GM19372 (cell line): ENCODE measurements at regions not wholly inside any gene's neighbourhood (a gene's known extent, or its start where the extent isn't known, plus 50 kb on each side); places are given as distances from the start of the nearest gene placed in this dataset.
"Not testable (repeated sequence)": the region's sequence is repeated elsewhere in the genome, so short reads cannot be mapped to it uniquely, and the experiment has no call there.

Source experiments
- ATAC-seq: cut with Tn5 transposase; IDR thresholded peaks from one replicate; pipeline ENCODE4 v1.9.1; 2021; ENCODE audit warnings: mild to moderate bottlenecking, low read depth, moderate library complexity; ENCODE audit not compliant: unreplicated experiment

DNA sequence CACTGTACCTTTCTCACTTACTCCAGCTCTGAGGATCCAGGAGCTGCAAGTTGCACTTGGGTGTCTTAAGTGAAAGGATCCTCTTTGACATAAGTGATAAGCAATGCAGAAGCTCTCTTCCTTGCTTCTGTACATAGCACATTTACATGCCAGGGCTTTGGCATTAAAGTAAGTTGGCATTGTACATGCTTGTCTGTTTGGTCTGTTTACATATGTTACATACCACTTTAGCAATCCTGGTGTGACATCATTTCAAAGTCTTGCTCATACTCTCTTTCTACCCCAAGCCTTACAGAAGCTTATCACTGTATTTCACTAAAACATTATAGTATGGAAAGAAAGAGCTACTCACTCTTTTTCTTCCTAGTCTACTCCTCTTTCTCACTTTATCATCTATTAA is 2548.3 kb downstream of the ARAP2 start:
- ATAC-seq, result no peak

DNA sequence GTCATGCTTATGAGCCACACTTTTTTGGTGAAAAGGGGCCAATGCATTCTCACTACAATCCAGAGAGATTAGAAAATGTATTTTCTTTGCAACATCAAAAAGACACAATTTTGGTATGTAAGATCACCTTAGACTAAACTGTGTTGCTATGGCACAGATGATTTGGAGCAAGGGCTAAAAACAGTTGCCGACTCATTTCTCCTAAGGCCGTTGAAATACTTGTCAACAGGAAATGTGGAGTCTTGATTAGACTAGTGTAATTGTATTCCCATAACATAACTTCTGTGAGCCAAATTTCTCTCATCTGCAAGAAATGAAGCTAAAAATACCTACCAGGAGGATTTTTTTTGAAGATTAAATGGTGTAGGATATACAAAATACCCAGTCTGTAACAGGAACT is 2547.7 kb downstream of the ARAP2 start:
- ATAC-seq, result no peak

DNA sequence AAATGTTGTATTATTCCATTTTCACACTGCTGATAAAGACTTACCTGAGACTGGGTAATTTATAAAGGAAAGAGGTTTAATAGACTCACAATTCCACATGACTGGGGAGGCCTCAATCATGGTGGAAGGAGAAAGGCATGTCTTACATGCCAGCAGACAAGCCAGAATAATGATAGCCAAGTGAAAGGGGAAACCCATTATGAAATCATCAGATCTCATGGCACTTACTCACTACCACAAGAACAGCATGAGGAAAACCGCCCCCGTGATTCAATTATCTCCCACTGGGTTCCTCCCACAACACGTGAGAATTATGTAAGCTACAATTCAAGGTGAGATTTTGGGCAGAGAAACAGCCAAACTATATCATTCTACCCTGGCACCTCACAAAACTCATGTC is 2535.1 kb downstream of the ARAP2 start:
- ATAC-seq, result no peak

DNA sequence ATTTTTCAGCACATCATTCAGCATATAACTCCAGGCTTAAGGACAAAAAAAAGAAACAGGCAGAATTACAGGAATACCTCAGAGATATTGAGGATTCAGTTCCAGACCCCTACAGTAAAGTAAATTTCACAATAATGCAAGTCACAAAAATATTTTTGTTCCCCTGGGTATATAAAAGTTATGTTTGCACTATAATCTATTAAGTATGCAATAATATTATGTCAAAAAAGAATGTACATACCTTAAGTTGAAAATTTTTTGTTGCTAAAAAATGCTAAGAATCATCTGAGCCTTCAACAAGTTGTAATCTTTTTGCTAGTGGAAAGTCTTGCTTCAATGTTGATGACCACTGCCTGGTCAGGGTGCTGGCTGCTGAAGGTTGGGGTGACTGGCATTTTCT is 2532.5 kb downstream of the ARAP2 start:
- ATAC-seq, result no peak

DNA sequence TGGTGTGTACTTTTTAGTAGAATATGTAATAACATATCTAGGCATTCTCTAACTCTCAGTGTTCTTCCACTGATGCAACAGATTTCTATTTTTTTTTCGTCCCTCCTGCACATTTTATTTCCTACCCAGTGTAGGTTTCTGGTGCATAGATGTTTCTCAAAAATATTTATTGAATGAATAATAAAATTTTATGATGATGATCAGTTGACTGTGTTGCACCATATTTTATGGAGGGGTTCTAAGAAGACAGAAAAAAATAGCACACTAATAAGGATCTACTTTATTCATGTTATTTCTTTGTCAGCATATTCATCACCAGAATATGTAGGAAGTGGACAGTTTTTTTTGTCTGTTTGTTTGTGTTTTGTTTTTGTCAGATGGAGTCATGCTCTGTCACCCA is 2529.3 kb downstream of the ARAP2 start:
- ATAC-seq, result no peak

DNA sequence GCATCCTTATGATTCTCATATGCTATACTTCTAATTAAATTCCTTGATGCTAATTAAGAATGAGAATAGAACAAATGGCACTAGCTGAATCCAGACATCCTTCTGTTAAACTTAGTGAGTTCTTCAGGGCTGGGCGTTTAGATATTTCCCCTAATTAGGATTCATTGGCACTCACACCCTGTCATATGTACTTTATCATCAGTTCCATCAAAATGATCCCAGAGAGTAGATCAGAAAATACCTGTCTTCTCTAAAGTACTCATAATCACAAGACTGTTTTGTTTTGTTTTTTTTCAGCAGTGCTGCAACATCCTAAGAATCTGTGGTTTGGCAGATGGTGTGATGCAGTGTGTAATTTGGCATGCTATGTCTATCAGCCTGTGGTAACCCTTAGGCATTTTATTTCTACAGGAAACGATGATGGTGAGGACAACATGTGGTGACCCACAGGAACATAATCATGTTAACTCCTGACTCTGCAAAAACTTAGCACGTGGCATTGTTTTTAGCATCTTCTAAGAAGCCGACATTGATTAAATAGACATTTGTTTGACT is 2528.4 kb downstream of the ARAP2 start:
- ATAC-seq, result no peak

DNA sequence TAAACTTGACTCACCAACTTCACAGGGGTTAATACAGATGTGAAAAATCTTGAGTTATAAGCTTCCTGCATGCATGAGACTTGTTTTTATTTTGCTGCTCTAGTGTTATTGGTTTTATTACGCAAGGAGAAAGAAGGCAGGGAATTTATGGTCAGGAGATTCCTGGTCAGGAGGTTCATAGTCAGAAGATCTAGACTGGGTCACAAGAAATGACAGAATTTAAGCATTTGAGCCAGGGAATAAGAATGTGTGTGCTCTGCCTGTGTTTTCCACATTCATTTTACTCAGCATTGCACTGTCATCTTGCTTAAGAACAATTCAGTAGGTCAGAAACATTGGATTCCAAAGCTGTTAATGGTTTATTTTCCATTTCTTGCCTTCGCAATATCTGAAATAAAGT is 2522.1 kb downstream of the ARAP2 start:
- ATAC-seq, result no peak

DNA sequence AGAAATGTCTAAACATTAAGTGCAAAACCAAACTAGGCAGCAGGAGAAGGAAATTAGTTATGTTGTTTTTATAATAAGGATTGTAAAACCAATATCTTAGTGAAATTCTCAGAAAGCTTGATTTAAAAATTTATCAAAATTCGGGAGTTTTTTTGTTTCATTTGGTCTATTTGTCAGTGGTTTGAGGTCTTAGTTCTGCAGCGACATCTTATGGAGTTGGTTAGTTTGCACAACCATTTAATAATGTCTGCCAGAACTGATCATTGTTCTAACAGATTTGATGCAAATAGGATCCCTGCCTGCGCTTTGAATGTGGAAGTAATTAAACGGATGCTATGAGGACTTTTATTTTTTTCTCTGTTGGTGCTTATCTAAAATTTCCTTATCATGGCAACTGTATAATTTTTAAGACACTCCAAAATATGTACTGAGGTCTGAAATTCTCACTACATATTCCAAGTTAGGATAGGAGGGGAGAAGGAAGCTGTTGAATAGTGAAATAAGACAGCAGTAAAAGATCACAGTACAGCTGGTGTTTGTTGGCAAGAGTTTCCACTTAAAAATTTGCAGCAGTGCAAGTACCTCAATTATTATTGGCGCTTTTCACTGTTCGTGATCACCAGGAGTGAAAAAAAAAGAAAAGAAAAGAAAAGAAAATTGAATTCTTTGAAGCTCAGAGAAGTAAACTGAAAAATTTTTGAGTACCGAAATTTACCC is 2521.4 kb downstream of the ARAP2 start:
- no peak for ATAC-seq

DNA sequence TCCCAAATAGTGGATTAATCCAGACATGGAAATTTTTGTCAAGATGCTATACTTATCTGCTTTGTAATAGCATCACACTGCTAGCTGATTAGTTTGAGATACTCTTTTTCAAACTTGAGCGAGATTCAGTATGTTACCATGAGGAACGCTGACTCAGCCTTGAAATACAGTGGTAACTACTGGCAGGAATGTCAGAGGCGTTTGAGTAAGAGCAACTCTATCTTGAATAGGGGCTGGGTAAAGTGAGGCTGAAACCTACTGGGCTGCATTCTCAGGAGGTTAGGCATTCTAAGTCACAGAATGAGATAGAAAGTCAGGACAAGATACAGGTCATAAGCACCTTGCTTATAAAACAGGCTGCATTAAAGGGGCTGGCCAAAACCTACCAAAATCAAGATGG is 2519.6 kb downstream of the ARAP2 start:
- ATAC-seq, result no peak

DNA sequence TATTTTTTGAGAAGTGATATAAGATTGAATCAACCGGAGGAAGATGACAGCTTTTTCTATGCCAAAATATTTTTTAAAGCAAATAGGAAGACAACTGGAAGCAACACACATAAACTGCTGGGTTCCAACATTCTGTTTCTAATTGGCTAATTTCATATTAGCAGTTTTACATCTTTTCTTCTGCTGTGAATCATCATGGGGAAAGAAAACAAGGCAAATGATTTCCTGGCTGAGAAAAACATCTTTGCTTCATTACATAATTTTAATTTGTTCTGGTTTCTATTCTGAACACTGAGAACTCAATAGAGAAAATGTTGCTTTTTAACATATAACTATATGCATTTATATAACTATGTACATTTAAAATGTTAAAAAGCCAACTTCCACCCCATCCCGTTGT is 2518.5 kb downstream of the ARAP2 start:
- no peak for ATAC-seq

DNA sequence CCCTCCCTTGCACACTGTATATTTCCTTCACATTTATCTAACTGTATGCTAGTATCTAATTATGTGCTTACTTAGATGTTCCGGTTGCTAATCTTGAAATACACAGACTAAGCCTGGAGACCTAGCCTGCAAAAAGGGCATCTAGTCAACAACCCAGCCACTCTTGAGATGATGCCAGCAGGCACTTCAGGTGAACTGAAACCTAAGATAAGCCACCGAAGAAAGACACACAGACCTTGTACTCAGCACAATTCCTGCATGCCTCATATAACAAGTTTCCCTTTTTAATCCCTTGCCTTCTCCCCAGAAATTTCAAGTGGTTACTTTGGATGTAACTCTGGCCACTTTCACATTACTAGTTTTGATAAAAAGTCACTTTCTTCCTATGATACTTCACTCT is 2506.6 kb downstream of the ARAP2 start:
- ATAC-seq, result no peak

DNA sequence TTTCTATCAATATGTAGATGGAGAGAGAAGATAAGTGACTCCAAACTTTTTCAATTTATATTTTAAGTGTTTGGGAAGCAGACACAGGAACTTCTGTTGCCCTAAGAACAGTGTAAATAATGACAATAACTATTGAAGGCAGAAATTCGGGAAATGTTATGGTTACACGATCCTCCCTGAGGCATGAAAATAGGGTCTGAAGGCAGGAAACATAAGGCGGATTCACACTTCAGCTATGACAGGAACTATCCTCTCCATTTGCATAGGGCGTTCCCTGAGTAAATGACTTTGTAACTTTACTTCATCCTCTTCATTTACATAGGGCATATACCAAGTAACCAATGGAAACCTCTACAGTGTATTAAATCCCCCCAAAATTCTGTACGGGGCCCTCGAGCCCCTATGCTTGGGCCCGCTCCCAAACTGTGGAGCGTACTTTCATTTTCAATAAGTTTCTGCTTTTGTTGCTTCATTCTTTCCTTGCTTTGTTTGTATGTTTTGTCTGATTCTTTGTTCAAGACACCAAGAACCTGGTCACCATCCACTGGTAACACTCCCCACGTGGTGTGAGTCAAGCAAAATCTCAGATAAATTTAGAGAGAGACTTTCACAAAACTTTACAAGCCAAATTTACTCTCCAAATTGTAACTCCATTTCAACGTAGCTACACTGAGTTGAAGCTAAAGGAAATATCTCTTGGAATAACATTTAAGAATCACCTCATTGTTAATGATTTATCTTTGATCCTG is 2504.3 kb downstream of the ARAP2 start:
- no peak for ATAC-seq

DNA sequence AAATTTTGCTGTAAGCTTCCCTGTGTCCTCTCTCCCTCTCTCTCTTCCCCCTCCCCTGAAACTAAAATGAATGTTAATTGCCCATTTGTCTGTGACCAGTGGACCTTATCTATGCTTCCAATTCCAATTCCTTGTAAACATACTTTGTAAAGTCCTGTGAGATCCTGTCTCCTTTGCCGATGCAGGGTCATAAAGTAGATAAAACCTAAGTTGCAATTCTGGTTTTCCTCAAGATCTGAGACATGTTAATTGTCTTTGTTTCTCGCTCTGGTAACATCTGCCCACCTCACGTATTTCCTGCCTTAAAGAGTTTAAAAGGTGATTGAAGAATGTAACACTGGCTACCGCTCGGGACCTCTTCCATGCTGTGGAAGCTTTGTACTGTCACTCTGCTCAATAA is 2503.4 kb downstream of the ARAP2 start:
- ATAC-seq, result not testable (repeated sequence)

DNA sequence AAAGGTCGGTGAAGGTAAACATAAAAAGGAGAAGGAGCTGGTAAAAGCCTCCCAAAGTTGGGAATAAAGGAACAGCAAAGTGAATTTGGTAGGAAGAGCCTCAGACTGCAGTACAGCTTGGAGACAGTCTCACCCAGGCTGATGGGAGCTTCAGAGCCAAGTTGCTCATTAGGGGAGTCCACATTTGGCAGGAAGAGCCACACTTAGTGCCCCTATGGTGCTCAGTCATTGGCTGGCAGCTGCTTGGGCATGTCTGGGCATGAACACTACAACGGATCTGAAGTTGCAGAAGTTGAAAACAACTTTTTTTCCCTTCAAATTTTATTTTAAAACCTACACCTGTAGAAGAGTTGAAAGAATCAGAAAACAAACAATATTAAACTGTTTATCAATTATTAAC is 2497.3 kb downstream of the ARAP2 start:
- no peak for ATAC-seq

DNA sequence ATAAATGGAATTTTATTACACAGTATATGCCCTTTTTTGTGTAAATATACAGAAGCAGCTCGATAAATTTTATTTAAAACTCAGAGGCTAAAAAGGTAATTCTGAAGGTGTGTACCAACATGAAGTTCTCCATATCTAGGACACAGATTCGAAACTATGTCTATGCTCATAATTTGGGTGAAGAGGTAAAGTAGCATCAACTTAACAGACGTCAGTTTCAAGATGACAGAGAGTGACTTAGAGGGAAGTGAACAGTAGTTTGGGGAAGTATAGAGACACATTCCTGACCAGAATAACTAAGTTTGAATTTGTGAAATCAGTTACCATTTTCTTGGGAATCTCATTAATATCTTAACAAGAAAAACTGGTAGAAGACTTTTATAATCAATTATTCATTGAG is 2493.3 kb downstream of the ARAP2 start:
- no peak for ATAC-seq

DNA sequence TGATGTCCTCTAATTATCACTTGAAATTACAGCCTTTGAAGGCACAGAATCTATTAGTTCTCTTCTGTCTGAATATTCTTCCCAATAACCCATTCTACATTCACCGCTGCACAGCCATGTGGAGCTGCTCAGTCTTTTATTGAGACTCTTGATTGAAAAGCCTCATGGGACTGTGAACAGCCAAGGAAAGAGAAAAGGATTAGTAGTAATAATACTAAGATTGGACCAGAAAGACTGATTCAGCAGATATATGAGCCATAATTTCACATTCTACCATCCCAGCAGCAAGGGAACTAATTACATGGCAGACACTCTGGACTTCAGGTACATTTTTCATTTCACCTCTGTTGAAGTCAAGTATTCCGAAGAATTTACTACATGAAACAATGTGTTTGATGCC is 2471.7 kb downstream of the ARAP2 start:
- no peak for ATAC-seq

DNA sequence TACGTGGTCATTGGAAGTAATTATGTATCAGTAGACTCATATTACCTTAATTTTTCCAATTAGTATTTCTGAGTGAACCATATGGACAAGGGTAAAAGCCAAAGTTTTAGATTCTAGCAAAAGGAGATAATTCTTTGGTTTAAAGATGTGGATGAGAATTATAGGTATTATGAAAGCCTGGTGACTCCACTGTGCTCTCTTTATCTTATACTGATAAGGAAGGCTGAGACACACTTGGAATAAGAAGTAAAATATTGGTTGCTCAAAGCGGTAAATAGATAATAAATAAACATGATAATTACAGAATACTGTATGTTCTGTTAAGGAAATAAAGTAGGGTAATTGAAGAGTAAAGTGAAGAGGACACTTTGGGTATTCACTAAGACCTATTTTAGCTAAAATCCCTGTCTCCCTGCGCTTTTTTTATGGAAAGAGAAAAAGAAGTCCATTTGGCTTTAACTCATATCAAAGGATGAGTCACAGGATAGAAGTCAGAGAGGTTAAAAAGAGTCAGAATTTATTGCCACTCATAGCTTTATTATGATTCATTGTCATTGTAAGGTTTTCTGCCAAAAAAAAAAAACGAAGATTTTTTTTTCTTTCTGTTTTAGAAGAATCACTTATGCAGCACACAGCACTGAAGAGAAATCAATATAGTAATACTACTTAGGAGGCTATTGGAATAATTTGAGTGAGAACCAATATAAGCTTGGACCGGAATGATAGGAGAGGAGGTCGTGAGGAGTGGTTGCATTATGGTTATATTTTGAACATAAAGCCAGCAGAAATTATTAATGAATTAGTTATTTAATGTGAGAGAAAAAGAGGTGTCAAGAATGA is 2463.1 kb downstream of the ARAP2 start:
- ATAC-seq, result no peak

DNA sequence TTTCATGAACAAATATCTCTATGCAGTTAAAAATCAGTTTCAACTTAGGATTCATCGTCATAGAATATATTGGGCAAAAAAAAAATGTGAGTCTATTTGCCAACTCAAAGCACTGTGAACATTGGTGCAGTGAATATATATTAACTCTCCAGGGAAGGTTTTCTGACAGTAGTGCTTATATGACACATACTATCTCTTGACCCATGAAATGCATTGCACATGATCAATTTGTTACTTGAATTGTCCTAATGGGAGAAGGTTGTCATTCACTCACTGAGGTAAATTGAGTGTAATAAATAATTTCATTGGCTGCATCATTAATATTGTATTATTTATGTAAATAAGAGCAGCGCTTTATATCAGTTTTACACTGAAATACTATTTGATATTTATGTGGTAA is 2458.5 kb downstream of the ARAP2 start:
- ATAC-seq, result no peak

DNA sequence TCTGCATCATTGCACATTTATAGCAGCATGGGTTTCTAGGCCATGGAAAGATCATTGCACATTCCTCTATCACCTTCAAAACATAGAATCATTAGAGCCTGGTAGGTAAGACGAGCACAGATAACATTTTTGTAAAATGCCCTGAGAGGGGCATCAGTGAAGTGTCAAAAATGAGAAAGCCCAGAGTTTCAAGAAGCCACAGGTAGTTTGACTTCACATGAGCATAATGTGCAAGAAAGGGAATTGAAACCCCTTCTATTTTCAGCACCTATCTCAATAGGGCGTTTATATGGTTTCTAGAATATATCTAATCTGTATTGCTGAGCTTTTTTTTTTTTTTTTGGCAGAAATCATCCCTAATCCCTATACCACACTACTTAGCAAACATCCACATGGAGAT is 2441.7 kb downstream of the ARAP2 start:
- ATAC-seq, result no peak

DNA sequence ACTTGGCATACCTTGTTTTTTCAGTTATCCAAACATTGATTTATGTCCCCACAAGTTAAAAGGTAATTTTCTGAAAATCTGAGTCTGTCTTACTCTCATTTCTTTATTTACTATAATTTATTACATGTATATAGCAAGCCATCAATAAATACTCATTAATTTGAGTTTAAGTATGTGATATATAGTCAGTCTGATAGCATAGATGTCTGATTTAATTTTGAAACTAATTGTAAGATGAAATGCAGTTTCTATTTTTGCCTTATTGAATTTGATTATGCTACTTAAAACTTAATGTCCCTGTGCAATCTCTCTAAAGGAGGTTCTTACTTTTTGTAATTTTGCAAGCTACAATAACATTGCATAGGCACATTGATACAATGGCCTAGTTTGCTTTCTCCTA is 2418.6 kb downstream of the ARAP2 start:
- ATAC-seq, result no peak

DNA sequence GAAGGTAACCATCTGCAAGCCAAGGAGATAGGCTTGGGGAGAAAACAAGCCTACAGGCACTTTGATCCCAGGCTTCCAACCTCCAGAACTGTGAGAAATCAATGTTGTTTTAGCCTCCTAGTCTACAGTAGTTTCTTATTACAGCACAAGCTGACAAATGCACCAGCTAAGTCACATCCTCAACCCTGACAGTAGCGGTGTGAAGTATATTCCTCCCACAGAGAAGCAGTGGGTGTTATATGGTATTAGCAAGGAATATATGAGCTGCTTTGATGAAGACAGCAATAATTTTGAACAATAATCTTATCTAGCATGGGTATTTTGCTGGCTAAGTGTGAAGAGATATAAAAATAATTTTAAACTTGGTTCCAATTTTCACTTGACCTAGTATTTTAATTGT is 2415.0 kb downstream of the ARAP2 start:
- ATAC-seq, result not testable (repeated sequence)
